HG02852 (cell line): ENCODE measurements at regions not wholly inside any gene's neighbourhood (a gene's known extent, or its start where the extent isn't known, plus 50 kb on each side); places are given as distances from the start of the nearest gene placed in this dataset.

Experiments
- ATAC-seq: cut with Tn5 transposase; IDR thresholded peaks from one replicate; pipeline ENCODE4 v1.9.1; 2021; ENCODE audit warnings: mild to moderate bottlenecking, moderate library complexity; ENCODE audit not compliant: unreplicated experiment

GRCh38 chr18:74023220-74023619 is 124.4 kb downstream of the FBXO15 start:
- ATAC-seq: no peak

GRCh38 chr18:74019864-74020263 is 127.8 kb downstream of the FBXO15 start:
- no peak for ATAC-seq

- peak; percentile 79 for ATAC-seq
These were observed 133.7 kb downstream of the FBXO15 start for GRCh38 chr18:74013955-74014354.

- ATAC-seq: no peak
These were observed 134.5 kb downstream of the FBXO15 start for GRCh38 chr18:74012954-74013630.

- ATAC-seq: no peak
These were observed 141.5 kb downstream of the FBXO15 start for GRCh38 chr18:74006143-74006542.

DNA sequence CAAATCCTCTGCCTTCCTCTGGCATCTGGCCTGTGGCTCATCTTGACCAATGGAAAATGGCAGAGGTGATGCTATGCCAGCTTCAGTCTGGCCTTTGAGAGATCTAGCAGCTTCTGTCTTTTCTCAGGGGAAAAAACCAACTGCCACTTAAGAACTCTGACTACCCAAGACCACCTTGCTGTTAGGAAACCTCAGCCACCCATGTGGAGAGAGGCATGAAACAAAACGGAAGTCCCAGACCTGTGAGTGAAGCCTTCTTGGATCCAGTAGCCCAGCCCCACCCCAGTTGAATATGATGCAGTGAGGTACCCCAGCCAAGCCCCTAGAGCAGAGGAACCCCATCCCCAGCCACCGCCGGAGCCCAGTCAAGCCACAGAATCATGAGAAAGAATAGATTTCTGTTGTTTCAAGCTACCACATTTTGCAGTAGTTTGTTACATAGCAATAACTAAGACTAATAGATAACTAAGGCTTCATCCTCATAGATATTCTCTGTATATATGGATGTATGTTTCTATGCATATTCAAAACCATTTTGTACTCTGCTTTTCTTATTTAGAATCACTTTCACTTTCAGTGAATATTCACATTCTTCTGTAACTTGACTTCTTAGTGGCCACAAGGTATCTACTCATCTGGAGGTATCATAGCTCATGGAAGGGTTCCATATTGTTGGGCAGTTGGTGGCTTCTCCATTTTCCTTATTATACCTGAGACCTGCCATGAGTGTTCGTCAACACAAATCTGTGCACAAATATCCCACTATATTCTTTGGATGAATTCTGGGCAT is 142.1 kb downstream of the FBXO15 start:
- no peak for ATAC-seq

DNA sequence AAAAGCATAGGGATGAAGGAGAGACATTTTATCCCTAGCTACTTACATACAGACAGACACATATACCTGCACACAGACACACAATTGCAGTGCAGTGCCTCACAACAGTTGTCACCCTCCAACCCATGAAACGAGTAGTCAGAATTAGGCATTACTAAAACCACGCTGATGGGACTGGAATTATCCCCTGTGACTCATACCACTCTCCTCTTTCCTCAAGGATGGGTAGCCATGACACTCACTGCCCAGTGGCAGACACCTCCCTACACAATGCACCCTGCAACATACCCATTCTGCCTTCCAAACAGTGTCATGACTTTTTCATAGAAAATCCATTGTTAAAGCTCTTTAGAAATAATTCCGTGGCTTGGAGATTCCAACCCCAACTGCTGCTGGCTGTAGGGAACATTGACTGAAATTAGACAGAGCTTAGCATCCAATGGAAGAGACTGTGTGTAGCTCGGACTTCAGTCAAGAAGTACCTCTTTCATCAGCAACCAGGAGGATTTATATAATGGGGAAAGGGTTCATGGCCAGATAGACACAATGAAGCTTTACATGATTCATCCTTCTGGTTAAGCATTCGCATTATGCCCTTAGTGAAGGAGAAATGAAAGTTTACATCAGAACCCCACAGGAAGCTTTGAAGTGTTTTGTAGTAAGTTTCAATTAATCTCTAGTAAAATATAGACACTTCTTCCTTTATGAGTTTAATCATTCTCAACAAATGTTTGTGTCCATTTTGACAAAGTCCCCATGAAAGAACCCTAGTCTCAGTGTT is 155.2 kb downstream of the FBXO15 start:
- no peak for ATAC-seq

- no peak for ATAC-seq
These were observed 156.1 kb downstream of the FBXO15 start for GRCh38 chr18:73991570-73991969.

GRCh38 chr18:73990258-73990657 is 157.4 kb downstream of the FBXO15 start:
- ATAC-seq: no peak

GRCh38 chr18:73987247-73987980 is 160.2 kb downstream of the FBXO15 start:
- ATAC-seq: no peak

- no peak for ATAC-seq
These were observed 160.9 kb downstream of the FBXO15 start for GRCh38 chr18:73986711-73987110.

DNA sequence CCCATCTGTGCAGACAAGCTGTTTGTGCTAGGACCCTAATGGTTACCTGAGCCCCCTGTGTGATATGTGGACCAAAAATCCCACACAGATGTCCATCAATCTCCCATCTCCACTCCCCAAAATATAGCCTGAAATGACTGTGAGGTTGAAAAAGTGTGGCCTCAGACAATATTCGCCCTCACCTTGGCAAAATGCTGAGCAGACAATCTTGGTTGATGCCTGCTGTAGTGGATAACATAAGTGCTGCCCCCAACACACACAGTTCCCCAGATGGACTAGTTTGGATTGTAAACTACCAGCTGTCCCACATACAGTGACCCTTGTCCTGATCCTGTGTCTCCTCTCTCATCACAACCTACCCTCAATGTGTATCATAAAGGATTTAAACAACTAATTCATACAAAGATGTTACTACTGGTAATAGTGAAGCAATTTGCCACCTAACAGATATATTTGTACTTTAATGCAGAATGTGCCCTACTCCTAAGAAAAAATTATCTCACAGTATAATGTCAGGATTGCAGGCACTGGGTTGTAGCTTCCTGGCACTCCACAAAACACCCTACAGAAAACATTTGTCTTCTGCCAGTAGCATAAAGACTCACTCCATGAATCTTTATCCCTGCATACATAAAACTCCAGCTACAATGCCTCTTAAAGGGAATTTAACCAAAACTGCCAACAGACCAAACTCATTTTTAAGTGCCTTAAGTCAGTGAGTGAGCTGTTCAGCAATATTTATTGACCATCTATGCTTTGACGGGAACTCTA is 161.6 kb downstream of the FBXO15 start:
- ATAC-seq: no peak

DNA sequence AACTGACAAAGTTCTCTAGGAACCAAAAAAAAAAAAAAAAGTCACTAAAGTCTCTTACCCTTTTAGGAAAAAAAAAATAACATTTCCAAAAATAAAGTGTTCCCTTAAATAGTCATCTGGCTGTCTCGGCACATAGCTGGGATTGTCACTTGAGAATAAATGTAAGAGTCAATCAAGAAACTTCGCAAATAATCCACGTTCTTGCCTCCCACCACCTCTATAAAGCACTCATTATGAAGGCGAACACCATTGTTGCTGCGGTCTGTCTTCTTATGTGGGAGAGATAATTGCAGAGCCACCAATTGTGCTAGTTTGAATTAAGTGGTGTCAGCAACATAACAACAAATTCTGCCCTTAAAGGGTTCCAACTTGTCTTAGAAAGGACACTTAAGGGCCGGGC is 163.7 kb downstream of the FBXO15 start:
- no peak for ATAC-seq

DNA sequence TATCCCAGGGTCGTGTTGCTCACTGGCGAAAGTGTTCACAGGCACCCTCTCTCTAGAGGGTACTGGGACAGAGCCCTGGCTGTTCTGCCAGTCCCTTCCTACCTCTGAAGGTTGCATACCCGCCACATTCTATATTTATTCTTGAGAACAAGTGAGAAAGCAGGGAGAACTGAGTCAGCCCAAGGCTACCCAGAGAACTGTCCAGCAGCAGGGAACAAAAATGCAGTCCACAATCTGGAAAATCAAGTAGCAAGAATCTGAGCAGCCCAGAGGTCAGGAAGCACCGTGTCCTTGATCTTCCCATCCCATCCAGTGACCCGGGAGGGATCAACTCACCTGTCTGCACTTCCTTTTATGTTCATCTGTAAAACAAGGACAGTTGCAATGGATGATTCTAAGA is 164.1 kb downstream of the FBXO15 start:
- ATAC-seq: no peak

DNA sequence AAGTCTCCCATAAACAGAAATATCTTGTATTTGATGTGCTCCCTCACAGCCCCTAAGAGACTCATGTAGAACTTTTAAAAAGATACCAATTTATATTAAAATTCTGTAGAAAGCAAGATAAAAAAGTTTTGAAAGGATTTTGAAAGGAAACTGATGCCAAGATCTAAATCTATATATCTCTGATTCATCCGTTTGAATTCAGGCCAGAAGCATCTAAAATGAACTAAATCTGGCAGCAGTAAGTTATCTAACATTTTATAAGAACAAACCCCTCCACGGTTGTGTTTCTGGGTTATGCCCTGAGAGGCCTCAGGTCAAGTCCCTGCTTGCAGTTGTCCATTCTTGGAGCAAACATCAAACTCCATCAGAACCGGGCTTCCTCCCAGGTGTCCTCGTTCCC is 165.8 kb downstream of the FBXO15 start:
- ATAC-seq: no peak

- ATAC-seq: no peak
These were observed 167.2 kb downstream of the FBXO15 start for GRCh38 chr18:73980289-73980979.

- no peak for ATAC-seq
These were observed 167.9 kb downstream of the FBXO15 start for GRCh38 chr18:73979742-73980141.

- ATAC-seq: no peak
These were observed 171.2 kb downstream of the FBXO15 start for GRCh38 chr18:73976433-73976832.

GRCh38 chr18:73975266-73975665 is 172.4 kb downstream of the FBXO15 start:
- ATAC-seq: no peak

- ATAC-seq: no peak
These were observed 173.7 kb downstream of the FBXO15 start for GRCh38 chr18:73973972-73974371.
